HepG2 (cell line): ENCODE measurements at regions not wholly inside any gene's neighbourhood (a gene's known extent, or its start where the extent isn't known, plus 50 kb on each side); places are given as distances from the start of the nearest gene placed in this dataset.

Experiments used
- ATF2 ChIP-seq: sonication (generic); formaldehyde crosslinking; IDR thresholded peaks from 2 replicates; pipeline ENCODE4 v1.4.0; 2020; ENCODE audit warnings: missing genetic modification reagents
- CC2D1A ChIP-seq: sonication (generic); formaldehyde crosslinking; IDR thresholded peaks from 2 replicates; pipeline ENCODE4 v1.8.1; 2023; ENCODE audit warnings: mild to moderate bottlenecking, missing genetic modification reagents
- CENPX ChIP-seq: sonication (generic); formaldehyde crosslinking; IDR thresholded peaks from 2 replicates; pipeline ENCODE4 v1.9.0; 2021; ENCODE audit warnings: mild to moderate bottlenecking, missing genetic modification reagents, moderate library complexity
- ETV5 ChIP-seq: IDR thresholded peaks from 2 replicates; pipeline ENCODE4 v1.6.1; 2018; ENCODE audit warnings: missing biosample characterization, missing genetic modification reagents, inconsistent platforms, borderline replicate concordance
- FOSL1 ChIP-seq: sonication (generic); formaldehyde crosslinking; IDR thresholded peaks from 2 replicates; pipeline ENCODE4 v1.9.0; 2021; ENCODE audit warnings: missing genetic modification reagents, borderline replicate concordance
- HDAC2 ChIP-seq: sonication (generic); formaldehyde crosslinking; IDR thresholded peaks from 2 replicates; pipeline ENCODE4 v1.4.0; 2020; ENCODE audit warnings: missing genetic modification reagents
- POLR2AphosphoS5 ChIP-seq: IDR thresholded peaks from 2 replicates; pipeline ENCODE4 v1.6.1; 2012; ENCODE audit warnings: low read depth, low read length
- RFXANK ChIP-seq: IDR thresholded peaks from 2 replicates; pipeline ENCODE4 v1.6.1; 2016
- ZC3H4 ChIP-seq: sonication (generic); formaldehyde crosslinking; IDR thresholded peaks from 2 replicates; pipeline ENCODE4 v1.4.0; 2020; ENCODE audit warnings: missing genetic modification reagents, borderline replicate concordance
- ZNF350 ChIP-seq: sonication (generic); formaldehyde crosslinking; IDR thresholded peaks from 2 replicates; pipeline ENCODE4 v1.4.0; 2020; ENCODE audit warnings: mild to moderate bottlenecking, low read depth, missing genetic modification reagents, borderline replicate concordance
- ZNF691 ChIP-seq: sonication (generic); formaldehyde crosslinking; IDR thresholded peaks from 2 replicates; pipeline ENCODE4 v1.4.0; 2020; ENCODE audit warnings: missing genetic modification reagents, low read depth, mild to moderate bottlenecking, borderline replicate concordance

- TF ChIP-seq FOSL1 (CRISPR knock-in tag) (no peak), RFXANK (CRISPR knock-in tag) (no peak), POLR2AphosphoS5 (no peak), ZC3H4 (CRISPR knock-in tag) (no peak), CC2D1A (no peak), ZNF350 (CRISPR knock-in tag) (no peak), ETV5 (CRISPR knock-in tag) (no peak), ZNF691 (no peak), HDAC2 (CRISPR knock-in tag) (no peak), ATF2 (CRISPR knock-in tag) (no peak), CENPX (CRISPR knock-in tag) (no peak)
Measured at GRCh38 chr12:90062799-90063198, 354.2 kb upstream of the ATP2B1 start.
